ENCODE measurements at regions not wholly inside any gene's neighbourhood (a gene's known extent, or its start where the extent isn't known, plus 50 kb on each side); places are given as distances from the start of the nearest gene placed in this dataset.

- Histone ChIP-seq H3K79me1 (ENCODE audit: low read depth in 1 of 2, low read length in 2 of 2) (no peaks in the 10 kb centered on the region), H3K4me3 (ENCODE audit: insufficient read depth, low read depth, low read length) (no peak overlapping the region), H4K20me1 (ENCODE audit: insufficient read depth, low read length) (no peaks in the 10 kb centered on the region), H3K4ac (ENCODE audit: low read depth, low read length) (no peak overlapping the region), H3K9ac (ENCODE audit: low read depth, low read length) (no peak overlapping the region), H2AFZ (replicated peaks; ENCODE audit: low read length, poor library complexity) (no peak overlapping the region), H3K9me3 (ENCODE audit: control insufficient read depth, insufficient read depth, low read length) (no peaks in the 10 kb centered on the region), H3K27me3 (ENCODE audit: control insufficient read depth, insufficient read depth, low read length) (peaks cover 15% of the 10 kb centered on the region), H4K91ac (ENCODE audit: insufficient read depth, low read depth, low read length) (no peak overlapping the region), H2AK9ac (replicated peaks; ENCODE audit: low read depth, low read length, poor library complexity) (no peak overlapping the region), H3K56ac (ENCODE audit: extremely low read depth, insufficient read depth, low read length) (no peak overlapping the region), H2BK20ac (ENCODE audit: low read depth, low read length) (no peak overlapping the region), H2BK15ac (ENCODE audit: low read depth, low read length) (no peak overlapping the region), H2AK5ac (ENCODE audit: low read depth, low read length) (no peak overlapping the region), H4K5ac (ENCODE audit: low read depth, low read length) (no peak overlapping the region), H2BK5ac (ENCODE audit: low read depth, low read length, poor library complexity, severe bottlenecking) (no peak overlapping the region), H3K4me2 (ENCODE audit: low read depth, low read length) (no peak overlapping the region), H3K23ac (ENCODE audit: low read depth, low read length) (no peak overlapping the region), H4K8ac (ENCODE audit: low read depth in 2 of 2, low read length in 2 of 2) (no peak overlapping the region), H3K9me1 (ENCODE audit: insufficient read depth, low read length) (no peaks in the 10 kb centered on the region), H2BK120ac (ENCODE audit: low read depth, low read length) (no peak overlapping the region), H3K27ac (ENCODE audit: insufficient read depth, low read length) (no peak overlapping the region), H3K36me3 (ENCODE audit: control insufficient read depth, insufficient read depth, low read length) (no peaks in the 10 kb centered on the region), H3K4me1 (ENCODE audit: control insufficient read depth, insufficient read depth, low read length) (no peaks in the 10 kb centered on the region), H3K14ac (replicated peaks; ENCODE audit: low read depth, low read length) (no peak overlapping the region), H3K18ac (ENCODE audit: low read depth, low read length) (no peak overlapping the region)
- intact Hi-C loops (cut with micrococcal nuclease): no loop called here
- ChIA-PET POLR2A (ENCODE audit: unreplicated experiment) (no interaction called here), CTCF (interaction anchor here (0.5 kb wide), 1 partner anchor 482 kb away, joined by 4 read pairs; no protein-coding TSS in a partner anchor)
- ATAC-seq (ENCODE audit: low read depth) (no peak), DNase-seq (no peak)
- dilution Hi-C loops (cut with HindIII; ENCODE audit: low sequenced_read_pairs, unreplicated experiment): no loop called here
- WGBS, 2 experiments (ENCODE audit: extremely low coverage in 2 of 2, insufficient read length in 1 of 2): no CpG with 5 or more reads among the region's 1 CpG
- in situ Hi-C loops (cut with MboI; ENCODE audit: low sequenced_read_pairs): no loop called here
- BruUV-seq (replicated peaks): no TSS peak
- no peak for TF ChIP-seq RFX5 (IDR thresholded peaks at IDR 0.05; ENCODE audit: low read depth, low read length)
Measured at GRCh38 chr10:58943256-58943890, 233.1 kb upstream of the PHYHIPL start.
